ENCODE measurements at regions not wholly inside any gene's neighbourhood (a gene's known extent, or its start where the extent isn't known, plus 50 kb on each side); places are given as distances from the start of the nearest gene placed in this dataset.

GRCh38 chr11:46202696-46203391 is 74.6 kb upstream of the CREB3L1 start:
- CTCF ChIA-PET, result no interaction called here
- TF ChIP-seq CTCF (IDR thresholded peaks at IDR 0.05; ENCODE audit: control extremely low read depth, extremely low read depth, low read depth, missing control alignments), result no peak
- POLR2A ChIA-PET, result no interaction called here
- no peak for DNase-seq (ENCODE audit: extremely low spot score)

GRCh38 chr11:46202149-46202548 is 75.3 kb upstream of the CREB3L1 start:
- ChIA-PET POLR2A (no interaction called here), CTCF (no interaction called here)
- TF ChIP-seq CTCF (IDR thresholded peaks at IDR 0.05; ENCODE audit: control extremely low read depth, extremely low read depth, low read depth, missing control alignments), result no peak
- DNase-seq (ENCODE audit: extremely low spot score), result no peak

GRCh38 chr11:46200537-46201281 is 76.8 kb upstream of the CREB3L1 start:
- TF ChIP-seq CTCF (IDR thresholded peaks at IDR 0.05; ENCODE audit: control extremely low read depth, extremely low read depth, low read depth, missing control alignments), result no peak
- POLR2A ChIA-PET, result no interaction called here
- DNase-seq (ENCODE audit: extremely low spot score), result no peak
- CTCF ChIA-PET, result no interaction called here

GRCh38 chr11:46198245-46199240 is 77.3 kb upstream of the PHF21A start:
- TF ChIP-seq CTCF (IDR thresholded peaks at IDR 0.05; ENCODE audit: control extremely low read depth, extremely low read depth, low read depth, missing control alignments), result no peak
- no peak for DNase-seq (ENCODE audit: extremely low spot score)
- POLR2A ChIA-PET, result no interaction called here
- CTCF ChIA-PET, result interaction anchor here (1.1 to 1.4 kb wide), 3 partner anchors 15 to 84 kb away, joined by 3 to 4 read pairs (median 3); no protein-coding TSS in a partner anchor

GRCh38 chr11:46197421-46197820 is 76.2 kb upstream of the PHF21A start:
- ChIA-PET CTCF (interaction anchor here (0.9 kb wide), 1 partner anchor 41 kb away, joined by 3 read pairs; no protein-coding TSS in a partner anchor), POLR2A (no interaction called here)
- no peak for TF ChIP-seq CTCF (IDR thresholded peaks at IDR 0.05; ENCODE audit: control extremely low read depth, extremely low read depth, low read depth, missing control alignments)
- DNase-seq (ENCODE audit: extremely low spot score), result no peak

GRCh38 chr11:46188017-46188416 is 66.8 kb upstream of the PHF21A start:
- DNase-seq (ENCODE audit: extremely low spot score), result no peak
- POLR2A ChIA-PET, result no interaction called here
- no peak for TF ChIP-seq CTCF (IDR thresholded peaks at IDR 0.05; ENCODE audit: control extremely low read depth, extremely low read depth, low read depth, missing control alignments)
- CTCF ChIA-PET, result no interaction called here

Measured in GM10248 (cell line).